Left lung (tissue), 4 donors: ENCODE measurements at regions not wholly inside any gene's neighbourhood (a gene's known extent, or its start where the extent isn't known, plus 50 kb on each side); places are given as distances from the start of the nearest gene placed in this dataset.
"Not testable (repeated sequence)": the region's sequence is repeated elsewhere in the genome, so short reads cannot be mapped to it uniquely, and the experiment has no call there.

Experiments used
- ATAC-seq: fragments of 200-7000 bp; cut with Tn5 transposase; one replicate; pipeline ENCODE4 v1.9.1; 2020; ENCODE audit warnings: moderate library complexity
- DNase-seq, 4 donors: peaks; one replicate each; pipeline ENCODE4 v3.0.0-alpha.2; 2013 to 2020
- H3K27ac ChIP-seq, 2 donors: fragments of 200-600 bp; sonication (generic) in 1 of 2; one replicate each; pipeline versions ENCODE4 v1.5.0 to v1.8.0; 2020 to 2021
- H3K27me3 ChIP-seq, 2 donors: fragments of 200-600 bp; sonication (generic) in 1 of 2; one replicate each; pipeline versions ENCODE4 v1.5.0 to v1.8.0; 2020 to 2021
- H3K36me3 ChIP-seq, 2 donors: fragments of 200-600 bp; sonication (generic) in 1 of 2; one replicate each; pipeline versions ENCODE4 v1.5.0 to v1.8.0; 2020 to 2021
- H3K4me1 ChIP-seq, 2 donors: fragments of 200-600 bp; one replicate each; pipeline ENCODE4 v1.8.0; 2021
- H3K4me3 ChIP-seq, 2 donors: fragments of 200-600 bp; sonication (generic) in 1 of 2; one replicate each; pipeline versions ENCODE4 v1.5.0 to v1.8.0; 2020 to 2021; ENCODE audit warnings: mild to moderate bottlenecking in 1 of 2
- H3K9me3 ChIP-seq, 2 donors: fragments of 200-600 bp; sonication (generic) in 1 of 2; one replicate each; pipeline versions ENCODE4 v1.5.0 to v1.8.0; 2020 to 2021
- CTCF ChIP-seq, 2 donors: fragments of 200-600 bp; sonication (generic) in 1 of 2; IDR thresholded peaks; one replicate each; pipeline versions ENCODE4 v1.5.0 to v1.8.0; 2021; ENCODE audit warnings: antibody characterized with exemption in 2 of 2
- intact Hi-C, 2 donors: fragments of 100-400 bp; cut with DNase I; formaldehyde crosslinking; loops; one replicate each; pipeline versions ENCODE4 v1.11.2 to v1.14.2; 2022
- donor health status: DM: no; HTN: yes; CAD: no.
- donor health status: DM: no; HTN: no; CAD: no.

GRCh38 chr16:9014389-9014788 lies 50.7 kb upstream of the USP7 start:
- DNase-seq (no peak), ATAC-seq (no peak)
- Histone ChIP-seq H3K4me3 (no peak overlapping the region), H3K27me3 (peaks cover 0 to 27% of the 10 kb centered on the region in 2 donors), H3K36me3 (no peaks in the 10 kb centered on the region), H3K4me1 (peaks cover 0 to 3% of the 10 kb centered on the region in 2 donors), H3K27ac (no peak overlapping the region), H3K9me3 (peaks cover 0 to 8% of the 10 kb centered on the region in 2 donors)
- TF ChIP-seq CTCF (IDR thresholded peaks at IDR 0.05): no peak
- intact Hi-C loops: no loop called here

- Histone ChIP-seq H3K27ac (no peak overlapping the region), H3K36me3 (no peaks in the 10 kb centered on the region), H3K4me3 (no peak overlapping the region), H3K27me3 (peaks cover 0 to 23% of the 10 kb centered on the region in 2 donors), H3K9me3 (peaks cover 0 to 8% of the 10 kb centered on the region in 2 donors), H3K4me1 (peaks cover 0 to 3% of the 10 kb centered on the region in 2 donors)
- no peak for TF ChIP-seq CTCF (IDR thresholded peaks at IDR 0.05)
- intact Hi-C loops: no loop called here
- ATAC-seq: no peak
- no peak for DNase-seq
Observed at GRCh38 chr16:9015489-9015888, 51.8 kb upstream of the USP7 start.

- H3K27ac ChIP-seq, H3K36me3 ChIP-seq, H3K4me3 ChIP-seq, H3K4me1 ChIP-seq, ATAC-seq, intact Hi-C loops, DNase-seq, H3K9me3 ChIP-seq: not testable (repeated sequence)
- peaks cover 0 to 23% of the 10 kb centered on the region in 2 donors for H3K27me3 ChIP-seq
Observed at GRCh38 chr16:9016005-9016404, 52.3 kb upstream of the USP7 start.

GRCh38 chr16:9016824-9017223 lies 53.1 kb upstream of the USP7 start:
- no peak for TF ChIP-seq CTCF (IDR thresholded peaks at IDR 0.05)
- Histone ChIP-seq H3K9me3 (peaks cover 0 to 8% of the 10 kb centered on the region in 2 donors), H3K36me3 (no peaks in the 10 kb centered on the region), H3K4me1 (peaks cover 0 to 3% of the 10 kb centered on the region in 2 donors), H3K27me3 (peaks cover 0 to 23% of the 10 kb centered on the region in 2 donors), H3K27ac (no peak overlapping the region), H3K4me3 (no peak overlapping the region)
- ATAC-seq (no peak), DNase-seq (no peak)
- intact Hi-C loops: no loop called here

GRCh38 chr16:9027070-9027799 lies 63.5 kb upstream of the USP7 start:
- Histone ChIP-seq H3K36me3 (no peaks in the 10 kb centered on the region), H3K4me3 (no peak overlapping the region), H3K4me1 (no peaks in the 10 kb centered on the region), H3K9me3 (no peaks in the 10 kb centered on the region), H3K27me3 (peaks cover 0 to 6% of the 10 kb centered on the region in 2 donors), H3K27ac (no peak overlapping the region)
- intact Hi-C loops: no loop called here
- DNase-seq (no peak), ATAC-seq (peak; percentile 21)
- TF ChIP-seq CTCF (IDR thresholded peaks at IDR 0.05): no peak

- H3K27me3 ChIP-seq, DNase-seq, intact Hi-C loops: not testable (repeated sequence)
Observed at GRCh38 chr16:9028491-9028890, 63.0 kb upstream of the HAPSTR1 start.

More at GRCh38 chr16:9028491-9028890, 63.0 kb upstream of the HAPSTR1 start:
- not testable (repeated sequence) for H3K4me1 ChIP-seq, H3K9me3 ChIP-seq, H3K4me3 ChIP-seq, H3K36me3 ChIP-seq, H3K27ac ChIP-seq, ATAC-seq
